GM12891 (cell line): ENCODE measurements at regions not wholly inside any gene's neighbourhood (a gene's known extent, or its start where the extent isn't known, plus 50 kb on each side); places are given as distances from the start of the nearest gene placed in this dataset.
"Not testable (repeated sequence)": the region's sequence is repeated elsewhere in the genome, so short reads cannot be mapped to it uniquely, and the experiment has no call there.

Source experiments
- POLR2AphosphoS5 ChIP-seq: IDR thresholded peaks from 2 replicates; pipeline ENCODE4 v1.6.1; 2011; ENCODE audit warnings: low read depth, low read length, control low read depth
- SPI1 ChIP-seq: IDR thresholded peaks from 2 replicates; pipeline ENCODE4 v1.6.1; 2011; ENCODE audit warnings: low read depth, low read length, control low read depth

DNA sequence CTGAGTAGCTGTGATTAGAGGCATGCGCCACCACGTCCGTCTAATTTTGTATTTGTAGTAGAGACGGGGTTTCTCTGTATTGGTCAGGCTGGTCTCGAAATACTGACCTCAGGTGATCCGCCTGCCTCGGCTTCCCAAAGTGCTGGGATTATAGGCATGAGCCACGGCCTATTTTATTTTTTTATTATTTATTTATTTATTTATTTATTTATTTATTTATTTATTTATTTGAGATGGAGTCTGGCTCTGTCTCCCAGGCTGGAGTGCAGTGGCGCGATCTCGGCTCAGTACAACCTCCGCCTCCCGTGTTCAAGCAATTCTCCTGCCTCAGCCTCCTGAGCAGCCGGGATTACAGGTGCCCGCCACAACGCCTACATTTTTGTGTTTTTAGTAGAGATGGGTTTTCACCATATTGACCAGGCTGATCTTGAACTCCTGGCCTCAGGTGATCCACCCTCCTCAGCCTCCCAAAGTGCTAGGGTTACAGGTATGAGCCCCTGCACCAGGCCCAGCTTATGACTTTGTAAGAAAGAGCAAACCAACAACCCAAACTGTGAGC is 56.3 kb upstream of the TIAM2 start:
- not testable (repeated sequence) for TF ChIP-seq SPI1, POLR2AphosphoS5
